PC-9 (cell line): ENCODE measurements at regions not wholly inside any gene's neighbourhood (a gene's known extent, or its start where the extent isn't known, plus 50 kb on each side); places are given as distances from the start of the nearest gene placed in this dataset.

ENCODE experiments used
- BruUV-seq: library from RNA; stranded (reverse); fragments of 400-500 nt; replicated peaks from 2 replicates; lab custom pipeline; 2021; lab: Mats Ljungman, UMichigan
- CTCF ChIA-PET: fragments of 300-600 bp; sonication (Branson Sonifier 250); formaldehyde crosslinking; loops from one replicate; lab custom pipeline; 2022; ENCODE audit warnings: antibody characterized with exemption; lab: Charles Lee
- POLR2A ChIA-PET: fragments of 300-600 bp; sonication (Branson Sonifier 250); formaldehyde crosslinking; loops from one replicate; lab custom pipeline; 2022; ENCODE audit warnings: antibody characterized with exemption; ENCODE audit not compliant: unreplicated experiment; lab: Charles Lee
- DNase-seq, 2 experiments: peaks; one replicate each; pipeline versions ENCODE4 v3.0.0 to v3.0.0-alpha.2; 2015 to 2022; ENCODE audit warnings: mixed read lengths in 1 of 2
- H2AFZ ChIP-seq: fragments of 200-600 bp; sonication (generic); 2 replicates; pipeline ENCODE4 v1.8.1; 2017; ENCODE audit warnings: antibody characterized with exemption
- H3F3A ChIP-seq: fragments of 200-600 bp; sonication (generic); 2 replicates; pipeline ENCODE4 v1.8.1; 2017; ENCODE audit warnings: antibody characterized with exemption, mild to moderate bottlenecking, low read depth; ENCODE audit not compliant: insufficient read depth
- H3K27ac ChIP-seq: fragments of 200-600 bp; sonication (generic); 2 replicates; pipeline ENCODE4 v1.6.1; 2016; ENCODE audit warnings: mixed run types
- H3K27me3 ChIP-seq: fragments of 200-600 bp; sonication (generic); 2 replicates; pipeline ENCODE4 v1.6.1; 2016; ENCODE audit warnings: low read depth, mixed run types; ENCODE audit not compliant: insufficient read depth
- H3K36me3 ChIP-seq: fragments of 200-600 bp; sonication (generic); 2 replicates; pipeline ENCODE4 v1.6.1; 2016; ENCODE audit warnings: low read depth, mixed run types
- H3K4me1 ChIP-seq: fragments of 200-600 bp; sonication (generic); replicated peaks from 2 replicates; pipeline ENCODE4 v1.6.1; 2016; ENCODE audit warnings: mixed run types; ENCODE audit not compliant: insufficient read depth
- H3K4me2 ChIP-seq: fragments of 200-600 bp; sonication (generic); 2 replicates; pipeline ENCODE4 v1.6.1; 2017; ENCODE audit warnings: mixed run types
- H3K4me3 ChIP-seq: fragments of 200-600 bp; sonication (generic); 2 replicates; pipeline ENCODE4 v1.6.1; 2016; ENCODE audit warnings: mixed run types
- H3K79me2 ChIP-seq: fragments of 200-600 bp; sonication (generic); 2 replicates; pipeline ENCODE4 v1.6.1; 2017; ENCODE audit warnings: low read depth, mixed run types
- H3K9me2 ChIP-seq: fragments of 200-600 bp; sonication (generic); 2 replicates; pipeline ENCODE4 v1.8.1; 2017; ENCODE audit warnings: mild to moderate bottlenecking; ENCODE audit not compliant: insufficient read depth
- H3K9me3 ChIP-seq: fragments of 200-600 bp; sonication (generic); 2 replicates; pipeline ENCODE4 v1.8.1; 2016; ENCODE audit warnings: low read depth; ENCODE audit not compliant: insufficient read depth
- H4K20me1 ChIP-seq: fragments of 200-600 bp; sonication (generic); 2 replicates; pipeline ENCODE4 v1.8.1; 2017; ENCODE audit not compliant: insufficient read depth
- CTCF ChIP-seq: fragments of 200-600 bp; sonication (generic); conservative IDR thresholded peaks from 2 replicates; pipeline ENCODE4 v1.6.1; 2017; ENCODE audit warnings: mixed run types, antibody characterized with exemption, mild to moderate bottlenecking, moderate library complexity
- EZH2 ChIP-seq: fragments of 200-600 bp; sonication (generic); IDR thresholded peaks from 2 replicates; pipeline ENCODE4 v1.8.0; 2017; ENCODE audit warnings: antibody characterized with exemption, low read depth
- intact Hi-C: fragments of 100-400 bp; cut with micrococcal nuclease; formaldehyde crosslinking; loops from one replicate; pipeline ENCODE4 v1.10.0; 2022; ENCODE audit not compliant: unreplicated experiment

DNA sequence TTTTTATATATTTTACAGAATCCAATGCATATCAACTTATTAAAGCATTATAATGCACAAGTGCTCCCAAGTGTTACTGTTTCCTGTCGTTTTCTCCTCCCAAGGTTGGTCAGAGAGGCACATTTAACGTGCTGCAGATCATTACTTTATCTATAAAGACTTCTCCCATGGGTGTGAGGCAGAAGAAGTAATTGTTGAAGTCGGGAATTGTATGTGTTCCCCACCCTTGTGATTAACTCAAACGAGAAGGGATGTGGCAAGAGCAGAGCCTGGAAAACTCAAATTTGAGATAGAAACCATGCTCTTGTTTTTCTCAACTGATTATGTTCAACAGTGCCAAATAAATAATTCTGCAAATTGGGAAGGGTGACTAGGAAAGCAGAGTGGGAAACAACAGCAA lies 412.5 kb upstream of the ADAMTS5 start:
- ChIA-PET POLR2A (no interaction called here), CTCF (no interaction called here)
- H3K4me1 ChIP-seq, result no peaks in the 10 kb centered on the region
- no peaks in the 10 kb centered on the region for H3K27me3 ChIP-seq
- intact Hi-C loops, result no loop called here
- no peak overlapping the region for H3K4me2 ChIP-seq
- H2AFZ ChIP-seq, result no peak overlapping the region
- no peaks in the 10 kb centered on the region for H3K79me2 ChIP-seq
- no peak overlapping the region for H3K27ac ChIP-seq
- no peak for TF ChIP-seq CTCF
- TF ChIP-seq EZH2, result no peak
- DNase-seq, result no peak
- no peaks in the 10 kb centered on the region for H4K20me1 ChIP-seq
- no peak overlapping the region for H3K4me3 ChIP-seq
- H3K9me2 ChIP-seq, result no peaks in the 10 kb centered on the region
- no peaks in the 10 kb centered on the region for H3K36me3 ChIP-seq
- no TSS peak for BruUV-seq
- no peaks in the 10 kb centered on the region for H3K9me3 ChIP-seq
- no peaks in the 10 kb centered on the region for H3F3A ChIP-seq

- Histone ChIP-seq H3K27ac (no peak overlapping the region), H3K9me2 (no peaks in the 10 kb centered on the region), H4K20me1 (no peaks in the 10 kb centered on the region), H3K79me2 (no peaks in the 10 kb centered on the region), H3K9me3 (no peaks in the 10 kb centered on the region), H3K4me2 (no peak overlapping the region), H2AFZ (no peak overlapping the region), H3K4me3 (no peak overlapping the region), H3F3A (no peaks in the 10 kb centered on the region), H3K36me3 (no peaks in the 10 kb centered on the region), H3K27me3 (no peaks in the 10 kb centered on the region), H3K4me1 (no peaks in the 10 kb centered on the region)
- no peak for DNase-seq
- TF ChIP-seq CTCF (no peak), EZH2 (no peak)
- no TSS peak for BruUV-seq
- ChIA-PET CTCF (no interaction called here), POLR2A (no interaction called here)
- intact Hi-C loops, result no loop called here
Observed at GRCh38 chr21:27372381-27372780, 405.5 kb upstream of the ADAMTS5 start.

GRCh38 chr21:27371975-27372331 lies 405.1 kb upstream of the ADAMTS5 start:
- no peaks in the 10 kb centered on the region for H3K9me2 ChIP-seq
- no peak for DNase-seq
- ChIA-PET POLR2A (no interaction called here), CTCF (no interaction called here)
- H3K36me3 ChIP-seq, result no peaks in the 10 kb centered on the region
- no peaks in the 10 kb centered on the region for H3K9me3 ChIP-seq
- H2AFZ ChIP-seq, result no peak overlapping the region
- no peak overlapping the region for H3K4me2 ChIP-seq
- H3K27me3 ChIP-seq, result no peaks in the 10 kb centered on the region
- TF ChIP-seq CTCF, result no peak
- TF ChIP-seq EZH2, result no peak
- H3K79me2 ChIP-seq, result no peaks in the 10 kb centered on the region
- intact Hi-C loops, result no loop called here
- H3K4me1 ChIP-seq, result no peaks in the 10 kb centered on the region
- no peak overlapping the region for H3K27ac ChIP-seq
- H4K20me1 ChIP-seq, result no peaks in the 10 kb centered on the region
- H3K4me3 ChIP-seq, result no peak overlapping the region
- H3F3A ChIP-seq, result no peaks in the 10 kb centered on the region
- BruUV-seq, result no TSS peak
